ENCODE measurements at regions not wholly inside any gene's neighbourhood (a gene's known extent, or its start where the extent isn't known, plus 50 kb on each side); places are given as distances from the start of the nearest gene placed in this dataset.

DNA sequence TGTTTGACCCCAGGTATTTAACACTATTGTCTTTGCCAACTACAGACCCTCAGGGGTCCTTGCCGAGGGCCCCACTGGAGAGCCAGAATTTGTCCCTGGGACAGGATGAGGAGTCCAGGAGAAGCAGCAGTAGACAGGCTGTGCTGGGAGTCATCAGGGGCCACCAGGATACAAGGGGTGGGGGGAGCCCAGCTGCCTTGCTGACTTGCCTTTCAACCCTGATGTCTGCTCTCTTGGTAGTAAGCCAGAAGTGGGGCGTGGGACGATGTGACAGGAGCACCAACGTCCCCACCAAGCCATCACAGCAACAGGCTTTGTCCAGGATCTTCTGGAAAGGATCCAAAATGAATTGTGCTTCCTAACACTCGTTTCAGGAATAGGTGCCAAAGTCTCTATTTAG lies 62.4 kb upstream of the CDCA7L start:
- H2AK5ac ChIP-seq (ENCODE audit: insufficient read length, low read length), result no peak overlapping the region

More for the DNA sequence above, 62.4 kb upstream of the CDCA7L start:
- no peak overlapping the region for H2BK15ac ChIP-seq (ENCODE audit: low read depth, low read length)
- H3K4ac ChIP-seq (ENCODE audit: low read depth, low read length), result no peak overlapping the region
- H2BK12ac ChIP-seq (ENCODE audit: insufficient read length, low read depth, low read length), result no peak overlapping the region
- H3K79me2 ChIP-seq (ENCODE audit: insufficient read depth, low read length), result no peaks in the 10 kb centered on the region
- no peak for DNase-seq
- no peak overlapping the region for H3K27ac ChIP-seq (ENCODE audit: insufficient read length, low read depth, low read length)
- no peak overlapping the region for H4K8ac ChIP-seq (replicated peaks; ENCODE audit: insufficient read length, low read depth, low read length)
- no peaks in the 10 kb centered on the region for H4K20me1 ChIP-seq (ENCODE audit: control insufficient read depth, insufficient read depth, insufficient read length)
- no peak overlapping the region for H4K5ac ChIP-seq (ENCODE audit: insufficient read length, low read depth, low read length)
- H2AFZ ChIP-seq (ENCODE audit: low read length), result no peak overlapping the region
- peaks cover 3% of the 10 kb centered on the region; the same call in 1 of the 2 replicates for H3K4me1 ChIP-seq (ENCODE audit: insufficient read depth, low read length)
- Mint-ChIP-seq H3K4me1 (peaks cover 18 to 26% of the 10 kb centered on the region in 2 experiments), H3K4me3 (no peak overlapping the region), H3K27me3 (ENCODE audit: low read depth) (no peaks in the 10 kb centered on the region), H3K9me3 (no peaks in the 10 kb centered on the region), H3K27ac (no peak overlapping the region), H3K36me3 (ENCODE audit: insufficient read depth in 1 of 3, low read depth in 3 of 3) (no peaks in the 10 kb centered on the region)
- no CpG with 5 or more reads among the region's 5 CpGs for WGBS (ENCODE audit: extremely low coverage, insufficient read length, low lambda C conversion rate)
- H2BK5ac ChIP-seq (ENCODE audit: insufficient read length, low read length), result no peak overlapping the region
- no peak overlapping the region for H2BK120ac ChIP-seq (ENCODE audit: low read depth, low read length, poor library complexity, severe bottlenecking)
- no peaks in the 10 kb centered on the region for H3K79me1 ChIP-seq (ENCODE audit: insufficient read depth, low read depth, low read length, poor library complexity, severe bottlenecking)
- H4K91ac ChIP-seq (ENCODE audit: insufficient read length, low read depth, low read length), result no peak overlapping the region
- no peak overlapping the region for H3K56ac ChIP-seq (ENCODE audit: insufficient read length, low read depth, low read length)
- no peak overlapping the region for H3K4me2 ChIP-seq (ENCODE audit: insufficient read depth, insufficient read length, low read length)
- H3K9me3 ChIP-seq (ENCODE audit: control insufficient read depth, low read depth, low read length), result no peaks in the 10 kb centered on the region
- H3K23ac ChIP-seq (ENCODE audit: insufficient read length, low read depth, low read length), result no peak overlapping the region
- no peaks in the 10 kb centered on the region for H3K23me2 ChIP-seq (ENCODE audit: insufficient read length, low read depth, low read length, poor library complexity, severe bottlenecking)
- no peak overlapping the region for H3K18ac ChIP-seq (ENCODE audit: insufficient read length, low read depth, low read length)
- H3K9ac ChIP-seq (ENCODE audit: extremely low read depth, insufficient read length, low read length), result no peak overlapping the region
- H3T11ph ChIP-seq (ENCODE audit: low read length), result no peak overlapping the region
- H2BK20ac ChIP-seq (ENCODE audit: low read depth, low read length, poor library complexity, severe bottlenecking), result no peak overlapping the region
- H3K27me3 ChIP-seq (ENCODE audit: insufficient read depth, low read length), result no peaks in the 10 kb centered on the region; the same call in 1 of the 2 replicates
- no peak overlapping the region for H3K14ac ChIP-seq (ENCODE audit: insufficient read depth, low read length)
- TF ChIP-seq, protein P1, sequence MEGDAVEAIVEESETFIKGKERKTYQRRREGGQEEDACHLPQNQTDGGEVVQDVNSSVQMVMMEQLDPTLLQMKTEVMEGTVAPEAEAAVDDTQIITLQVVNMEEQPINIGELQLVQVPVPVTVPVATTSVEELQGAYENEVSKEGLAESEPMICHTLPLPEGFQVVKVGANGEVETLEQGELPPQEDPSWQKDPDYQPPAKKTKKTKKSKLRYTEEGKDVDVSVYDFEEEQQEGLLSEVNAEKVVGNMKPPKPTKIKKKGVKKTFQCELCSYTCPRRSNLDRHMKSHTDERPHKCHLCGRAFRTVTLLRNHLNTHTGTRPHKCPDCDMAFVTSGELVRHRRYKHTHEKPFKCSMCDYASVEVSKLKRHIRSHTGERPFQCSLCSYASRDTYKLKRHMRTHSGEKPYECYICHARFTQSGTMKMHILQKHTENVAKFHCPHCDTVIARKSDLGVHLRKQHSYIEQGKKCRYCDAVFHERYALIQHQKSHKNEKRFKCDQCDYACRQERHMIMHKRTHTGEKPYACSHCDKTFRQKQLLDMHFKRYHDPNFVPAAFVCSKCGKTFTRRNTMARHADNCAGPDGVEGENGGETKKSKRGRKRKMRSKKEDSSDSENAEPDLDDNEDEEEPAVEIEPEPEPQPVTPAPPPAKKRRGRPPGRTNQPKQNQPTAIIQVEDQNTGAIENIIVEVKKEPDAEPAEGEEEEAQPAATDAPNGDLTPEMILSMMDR (conservative IDR thresholded peaks at IDR 0.05), result no peak

Measured in H9 (cell line).